GM21447 (cell line): ENCODE measurements at regions not wholly inside any gene's neighbourhood (a gene's known extent, or its start where the extent isn't known, plus 50 kb on each side); places are given as distances from the start of the nearest gene placed in this dataset.

Source experiments
- ATAC-seq: cut with Tn5 transposase; IDR thresholded peaks from one replicate; pipeline ENCODE4 v1.9.1; 2021; ENCODE audit not compliant: unreplicated experiment

DNA sequence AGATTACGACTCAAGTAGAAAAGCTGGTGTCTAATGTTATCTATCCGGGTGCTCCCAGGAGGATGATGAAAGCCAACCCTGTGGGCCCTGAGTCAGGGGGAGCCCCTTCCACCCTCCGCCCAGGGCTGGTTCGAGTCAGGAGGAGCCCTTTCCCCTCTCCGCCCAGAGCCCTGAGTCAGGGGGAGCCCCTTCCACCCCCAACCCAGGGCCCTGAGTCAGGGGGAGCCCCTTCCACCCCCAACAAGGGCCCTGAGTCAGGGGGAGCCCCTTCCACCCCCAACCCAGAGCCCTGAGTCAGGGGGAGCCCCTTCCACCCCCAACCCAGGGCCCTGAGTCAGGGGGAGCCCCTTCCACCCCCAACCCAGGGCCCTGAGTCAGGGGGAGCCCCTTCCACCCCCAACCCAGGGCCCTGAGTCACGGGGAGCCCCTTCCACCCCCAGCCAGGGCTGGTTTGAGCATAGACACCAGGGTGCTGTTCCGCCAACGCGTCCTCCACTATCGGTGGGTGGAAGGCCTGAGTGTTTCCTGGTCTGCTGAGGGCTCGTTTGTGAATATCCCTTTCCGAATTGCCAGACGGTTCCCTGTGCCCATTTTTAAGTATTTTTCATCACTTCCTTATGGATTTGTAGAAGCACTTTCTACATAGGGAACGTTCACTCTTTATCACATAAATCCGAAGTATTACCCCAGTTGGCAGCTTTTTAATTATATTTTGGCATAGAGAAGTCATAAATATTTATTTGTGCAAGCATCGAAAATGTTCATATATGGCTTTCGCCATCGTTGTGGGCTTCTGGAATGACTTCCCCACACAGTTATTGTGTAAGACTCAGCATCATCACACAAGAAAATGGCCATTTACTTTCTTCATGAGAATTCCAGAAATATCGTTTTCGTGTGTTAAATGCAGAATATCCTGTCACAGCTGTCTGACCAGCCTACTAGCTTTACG lies 380.6 kb downstream of the BRD1 start:
- no peak for ATAC-seq

DNA sequence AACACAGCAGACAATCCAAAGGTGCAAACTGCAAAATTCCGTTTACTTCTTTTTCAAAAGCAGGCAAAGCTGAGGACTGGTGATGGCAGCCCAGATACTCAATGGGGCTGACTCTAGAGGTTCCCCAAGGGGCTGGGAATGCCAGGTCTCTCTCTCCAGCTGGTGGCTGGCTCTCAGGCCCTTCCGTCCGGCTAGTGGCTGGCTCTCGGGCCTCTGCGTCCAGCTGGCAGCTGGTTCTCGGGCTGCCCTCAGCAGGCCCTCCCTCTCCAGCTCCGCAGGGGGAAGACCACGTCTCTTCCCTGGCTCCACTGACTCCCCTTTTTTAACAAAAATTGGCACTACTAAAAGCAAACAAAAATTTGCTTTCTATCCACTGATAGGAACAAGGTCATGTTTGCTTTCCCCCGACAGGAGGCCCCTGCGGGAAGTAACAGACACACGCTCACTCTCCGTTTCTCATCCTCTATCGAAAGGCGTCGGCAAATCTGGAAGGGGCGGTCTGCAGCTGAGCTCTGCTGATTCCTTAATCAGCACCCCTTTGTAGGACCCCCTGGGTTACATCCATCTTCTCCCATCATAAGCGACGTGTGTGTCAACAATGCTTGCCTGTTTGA lies 381.4 kb downstream of the BRD1 start:
- ATAC-seq = no peak

DNA sequence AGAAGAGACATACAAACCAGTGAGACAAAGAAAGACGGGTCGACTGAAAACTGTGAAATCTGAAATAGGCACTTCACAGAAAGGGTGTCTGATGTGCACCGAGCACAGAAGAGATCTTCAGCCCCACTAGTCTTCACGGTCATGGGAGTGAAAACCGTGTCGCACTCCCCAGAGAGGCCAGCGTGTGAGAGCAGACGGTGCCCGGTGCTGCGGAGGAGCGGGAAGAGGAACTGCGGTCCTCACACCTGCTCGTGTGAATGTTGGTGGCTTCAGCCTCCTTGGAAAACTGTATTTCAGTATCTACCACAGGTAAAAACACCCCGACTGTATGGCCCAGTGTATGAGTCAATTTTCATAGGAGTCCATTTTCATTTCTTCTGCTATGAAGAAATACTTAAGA lies 382.9 kb downstream of the BRD1 start:
- no peak for ATAC-seq

DNA sequence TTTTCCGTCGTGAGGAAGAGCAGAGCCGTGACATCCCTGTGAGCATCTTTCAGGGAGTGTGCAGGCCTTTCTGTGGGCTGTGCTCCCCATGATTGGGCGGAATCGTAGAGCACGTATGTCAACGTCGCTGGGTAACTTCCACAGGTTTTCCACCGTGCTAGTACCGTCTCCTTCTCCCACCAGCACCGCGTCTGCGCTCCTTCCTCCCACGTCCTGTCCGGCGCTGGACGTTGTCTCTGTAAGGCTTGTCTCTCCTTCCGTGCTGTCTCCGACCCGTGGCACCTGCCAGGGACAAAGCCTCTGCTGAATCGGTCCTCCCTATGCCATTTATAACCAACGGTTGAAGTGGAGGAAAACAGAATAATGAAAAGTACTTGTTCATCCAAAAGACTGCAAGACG lies 386.7 kb downstream of the BRD1 start:
- ATAC-seq = no peak

DNA sequence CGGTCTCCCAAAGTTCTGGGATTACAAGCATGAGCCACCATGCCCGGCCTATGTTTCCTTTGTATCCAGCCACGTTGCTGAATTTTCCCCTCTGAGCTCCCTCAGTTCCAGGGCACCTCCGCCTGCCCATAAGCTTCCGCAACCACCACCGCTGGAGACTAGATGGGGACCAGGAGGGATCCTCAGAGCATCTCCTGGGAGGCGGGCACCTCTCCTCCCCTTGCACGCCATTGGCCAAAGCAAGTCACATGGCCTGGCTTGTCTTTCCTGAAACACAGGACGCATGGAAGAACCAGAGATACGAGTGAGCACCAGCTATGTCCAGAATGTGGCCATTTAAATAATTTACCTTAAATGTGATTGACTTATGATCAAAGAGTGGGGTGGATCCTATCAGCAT lies 388.3 kb downstream of the BRD1 start:
- no peak for ATAC-seq

DNA sequence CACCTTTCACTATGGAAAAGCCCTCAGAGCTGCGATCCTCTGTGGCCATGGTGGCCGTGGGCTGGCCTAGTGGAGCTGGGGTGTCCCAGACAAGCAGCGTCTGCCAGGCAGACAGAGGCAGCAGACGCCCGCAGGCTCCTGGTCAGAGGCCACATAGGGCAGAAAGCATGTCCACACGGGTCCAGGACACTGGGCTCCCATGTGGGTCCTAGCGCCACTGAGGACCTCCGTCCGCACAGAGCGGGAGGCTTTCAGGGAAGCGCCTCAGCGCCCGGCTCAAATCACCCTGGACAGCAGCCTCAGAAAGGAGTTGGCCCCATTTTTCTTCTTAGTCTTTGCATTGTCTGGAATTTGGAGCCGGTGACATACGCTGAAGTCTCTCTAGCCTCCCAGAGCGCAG lies 389.7 kb downstream of the BRD1 start:
- no peak for ATAC-seq

DNA sequence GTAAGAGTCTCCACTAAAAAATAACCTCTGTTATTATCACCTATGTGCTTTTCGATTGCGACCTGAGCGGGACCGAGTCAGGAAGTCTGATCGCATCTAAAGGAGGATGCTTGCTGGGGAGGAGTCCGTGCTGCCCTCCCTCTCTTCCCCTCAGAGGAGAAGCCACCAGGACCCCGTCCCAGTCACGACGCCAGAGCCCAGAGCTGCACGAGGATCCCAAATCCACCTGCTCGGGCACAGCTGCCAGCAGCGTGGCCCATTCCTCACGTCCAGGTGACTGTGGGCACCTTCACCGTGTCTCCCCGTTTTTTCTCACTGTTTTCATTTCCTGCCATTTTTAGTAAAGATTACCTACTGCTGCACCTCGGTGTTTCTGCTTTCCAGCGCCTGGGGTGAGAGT lies 390.3 kb downstream of the BRD1 start:
- no peak for ATAC-seq

DNA sequence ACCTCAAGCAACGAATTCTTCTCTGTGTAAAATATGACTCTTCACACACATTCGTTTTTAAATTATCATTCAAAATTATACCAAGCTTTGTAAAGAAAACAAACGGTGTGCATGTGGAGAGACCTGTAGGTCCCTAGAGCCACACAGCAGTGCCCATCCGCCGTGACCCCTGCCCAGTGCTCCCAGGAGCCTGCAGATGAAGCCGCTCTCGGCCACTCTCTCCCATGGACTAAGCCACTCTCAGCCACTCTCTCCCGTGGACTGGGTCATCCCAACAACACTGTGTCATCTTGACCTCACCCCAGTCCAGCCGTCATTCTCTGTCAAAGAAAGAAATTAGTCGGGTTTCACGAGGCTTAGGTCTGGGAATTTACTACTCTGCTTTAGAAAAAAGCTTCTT lies 391.6 kb downstream of the BRD1 start:
- no peak for ATAC-seq

DNA sequence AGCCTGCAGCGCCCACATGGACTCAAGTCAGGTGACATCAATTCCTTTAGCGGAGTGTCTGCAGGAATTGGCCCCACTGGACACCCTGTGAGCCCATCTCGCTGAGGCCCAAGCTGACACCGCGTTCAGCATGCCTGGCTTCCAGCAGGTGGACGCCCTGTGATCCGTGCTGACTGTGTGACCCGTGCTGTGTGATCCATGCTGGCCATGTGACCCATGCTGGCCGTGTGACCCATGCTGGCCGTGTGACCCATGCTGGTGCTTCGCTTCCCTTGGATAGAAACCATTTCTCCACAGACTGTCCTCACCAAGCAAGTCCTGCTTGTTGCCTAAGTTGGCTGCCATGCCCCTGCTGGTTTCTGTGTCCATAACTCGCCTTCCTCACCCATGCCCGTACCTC lies 392.1 kb downstream of the BRD1 start:
- no peak for ATAC-seq

DNA sequence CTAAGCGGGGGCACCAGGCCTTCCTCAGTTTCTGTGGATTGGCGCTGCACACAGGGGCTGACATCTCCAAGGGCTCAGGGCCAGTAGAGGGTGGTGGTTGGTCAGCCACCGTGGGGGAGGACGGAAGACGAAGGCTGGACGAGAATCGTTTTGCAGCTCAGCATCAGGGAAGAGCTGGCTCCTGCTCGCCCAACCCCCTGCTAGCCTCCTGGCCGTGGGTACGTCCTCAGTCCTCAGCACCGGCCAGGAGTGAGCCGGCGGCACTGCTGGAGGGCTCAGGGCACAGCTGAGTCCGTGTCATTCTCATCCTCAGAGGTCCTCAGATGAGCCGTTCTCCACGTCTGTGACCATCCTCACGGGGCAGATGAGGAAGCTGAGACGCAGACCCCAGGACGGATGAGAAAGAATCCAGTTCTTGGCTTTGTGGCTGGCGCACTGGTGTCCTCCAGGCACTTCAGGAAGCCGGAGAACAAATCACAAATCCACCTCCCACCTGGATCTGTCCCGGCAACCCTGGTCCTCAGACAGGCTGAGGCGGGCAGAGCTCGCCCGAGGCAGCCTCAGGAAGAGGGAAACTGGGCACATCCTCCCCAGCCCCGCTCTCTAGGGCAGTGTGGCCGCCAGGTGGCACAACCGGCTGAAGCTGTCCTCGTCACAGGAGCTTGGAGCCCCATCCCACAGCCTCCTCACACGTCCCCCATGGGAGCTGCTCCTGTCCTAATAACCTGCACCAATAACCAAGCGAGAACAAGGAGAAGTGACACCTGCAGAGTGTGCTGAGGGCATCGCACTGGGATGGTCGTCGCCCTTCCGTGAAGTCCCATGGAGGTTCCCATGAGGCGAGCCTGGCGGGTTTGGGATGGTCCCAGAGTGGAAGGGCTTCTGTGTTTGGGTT lies 393.7 kb downstream of the BRD1 start:
- no peak for ATAC-seq

DNA sequence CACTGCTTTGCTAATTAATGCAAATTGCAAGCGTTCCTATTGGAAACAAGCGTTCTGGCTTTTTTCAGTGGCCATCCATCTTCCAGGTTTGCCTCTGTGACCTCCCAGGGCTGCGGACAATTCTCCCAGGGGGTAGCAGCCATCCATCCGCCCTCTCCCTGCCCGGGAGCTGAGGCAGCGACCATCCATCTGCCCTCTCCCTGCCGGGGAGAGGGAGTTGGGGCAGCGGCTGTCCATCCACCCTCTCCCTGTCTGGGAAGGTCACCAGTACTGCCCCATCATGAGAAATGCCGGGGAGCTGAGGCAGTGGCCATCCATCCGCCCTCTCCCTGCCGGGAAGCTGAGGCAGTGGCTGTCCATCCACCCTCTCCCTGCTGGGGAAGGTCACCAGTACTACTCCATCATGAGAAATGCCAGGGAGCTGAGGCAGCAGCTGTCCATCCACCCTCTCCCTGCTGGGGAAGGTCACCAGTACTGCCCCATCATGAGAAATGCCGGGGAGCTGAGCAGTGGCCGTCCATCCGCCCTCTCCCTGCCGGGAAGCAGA lies 394.7 kb downstream of the BRD1 start:
- ATAC-seq = no peak

DNA sequence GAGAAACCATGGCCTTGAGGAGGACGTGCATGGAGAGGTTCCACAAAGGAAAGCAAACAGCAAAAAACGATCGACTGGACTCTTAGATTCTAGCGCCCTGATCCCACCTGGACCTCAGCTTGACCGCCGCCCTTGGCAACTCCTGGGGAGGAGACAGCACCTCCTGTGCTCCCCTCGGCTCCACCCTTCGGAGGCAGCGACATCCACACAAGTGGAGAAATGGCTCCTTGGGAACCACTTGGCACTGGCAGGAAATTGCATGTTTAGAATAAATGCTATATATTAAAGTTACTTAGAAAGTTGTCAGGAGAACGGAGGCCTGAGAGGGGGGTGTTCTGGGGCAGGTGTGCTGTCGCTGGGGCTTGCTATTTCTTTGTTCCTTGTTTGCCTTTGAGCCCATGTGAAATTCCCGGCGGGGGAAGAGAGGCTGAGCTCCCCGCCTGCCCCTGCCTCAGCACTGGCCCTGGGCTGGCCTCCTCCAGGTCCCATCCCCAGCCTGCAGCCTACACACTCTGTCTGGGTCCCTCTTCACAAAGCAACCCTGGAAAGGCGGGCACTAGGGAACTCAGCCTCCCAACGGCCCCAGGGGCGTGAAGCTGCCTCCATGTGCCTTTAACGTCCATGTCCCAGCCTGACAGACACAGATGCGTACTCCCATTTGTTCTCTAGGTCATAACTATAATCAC lies 395.3 kb downstream of the BRD1 start:
- ATAC-seq = no peak

DNA sequence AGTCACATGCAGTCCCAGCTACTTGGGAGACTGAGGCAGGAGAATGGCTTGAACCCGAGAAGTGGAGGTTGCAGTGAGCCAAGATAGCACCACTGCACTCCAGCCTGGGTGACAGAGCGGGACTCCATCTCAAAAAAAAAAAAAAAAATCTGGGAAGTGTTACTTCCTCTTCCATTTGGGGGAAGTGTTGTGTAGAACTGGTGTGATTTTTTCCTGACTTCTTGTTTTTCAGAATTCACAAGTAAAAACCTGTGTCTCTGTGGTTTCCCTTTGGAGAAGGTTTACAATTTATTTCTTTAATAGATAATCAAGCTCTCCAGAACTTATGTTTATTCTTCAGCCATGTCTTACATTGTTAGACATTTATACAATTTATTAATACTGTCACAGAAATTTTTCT lies 396.1 kb downstream of the BRD1 start:
- ATAC-seq = no peak

DNA sequence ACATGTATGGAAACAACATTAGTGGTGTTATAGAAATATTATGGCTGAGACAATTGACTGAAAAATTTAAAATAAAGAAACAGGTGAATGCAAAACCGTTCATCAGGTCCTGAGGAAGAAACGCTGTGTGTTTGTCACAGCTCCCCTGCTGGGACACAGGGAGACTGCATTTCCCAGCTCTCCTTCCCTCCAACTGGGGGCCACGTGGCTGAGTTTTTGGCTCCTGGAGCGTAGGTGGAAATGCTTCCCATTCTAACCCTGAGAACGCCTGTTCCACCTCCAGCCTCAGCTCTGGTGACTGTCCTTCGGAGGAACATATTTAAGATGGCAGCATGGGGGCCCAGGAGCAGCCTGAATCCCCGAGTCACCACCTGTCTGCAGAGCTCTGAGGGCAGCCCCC lies 398.6 kb downstream of the BRD1 start:
- ATAC-seq = no peak

DNA sequence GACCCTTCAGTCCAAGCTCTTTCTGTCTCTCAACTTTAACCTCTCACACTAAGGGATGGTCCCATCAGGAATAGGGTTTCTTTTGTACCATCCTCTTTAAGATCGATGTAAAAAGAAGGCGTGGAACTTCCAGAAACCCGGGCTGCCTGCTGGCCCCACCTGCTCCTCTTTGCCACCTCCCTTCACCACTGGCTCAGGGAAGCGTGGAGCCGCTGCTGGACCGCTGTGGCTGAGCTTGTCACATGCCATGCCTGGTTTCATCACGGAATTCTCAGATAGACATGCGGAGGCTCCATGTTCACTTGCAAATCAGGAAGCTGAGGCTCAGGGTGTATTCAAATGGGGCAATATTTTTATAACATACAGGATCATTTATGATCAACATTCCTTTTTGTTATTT lies 399.7 kb downstream of the BRD1 start:
- ATAC-seq = no peak

DNA sequence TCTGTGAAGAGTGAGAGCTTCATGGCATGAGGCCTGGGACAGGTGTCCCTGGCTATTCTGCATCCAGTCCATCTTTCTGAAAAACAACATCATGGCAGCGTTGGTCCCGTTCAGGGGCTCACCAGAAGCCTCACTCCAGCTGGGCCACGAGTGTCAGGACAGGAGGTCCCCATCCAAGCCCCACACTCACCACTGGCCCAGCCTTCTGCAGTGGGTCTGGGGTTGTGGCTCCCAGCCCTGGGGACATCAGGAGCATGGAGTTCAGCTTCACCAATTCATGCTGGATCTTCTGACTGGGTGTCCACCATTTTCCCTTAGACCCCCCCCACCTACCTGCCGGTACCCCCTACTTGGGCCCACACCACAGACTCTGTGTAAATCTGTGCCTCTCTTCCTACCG lies 400.3 kb downstream of the BRD1 start:
- no peak for ATAC-seq

DNA sequence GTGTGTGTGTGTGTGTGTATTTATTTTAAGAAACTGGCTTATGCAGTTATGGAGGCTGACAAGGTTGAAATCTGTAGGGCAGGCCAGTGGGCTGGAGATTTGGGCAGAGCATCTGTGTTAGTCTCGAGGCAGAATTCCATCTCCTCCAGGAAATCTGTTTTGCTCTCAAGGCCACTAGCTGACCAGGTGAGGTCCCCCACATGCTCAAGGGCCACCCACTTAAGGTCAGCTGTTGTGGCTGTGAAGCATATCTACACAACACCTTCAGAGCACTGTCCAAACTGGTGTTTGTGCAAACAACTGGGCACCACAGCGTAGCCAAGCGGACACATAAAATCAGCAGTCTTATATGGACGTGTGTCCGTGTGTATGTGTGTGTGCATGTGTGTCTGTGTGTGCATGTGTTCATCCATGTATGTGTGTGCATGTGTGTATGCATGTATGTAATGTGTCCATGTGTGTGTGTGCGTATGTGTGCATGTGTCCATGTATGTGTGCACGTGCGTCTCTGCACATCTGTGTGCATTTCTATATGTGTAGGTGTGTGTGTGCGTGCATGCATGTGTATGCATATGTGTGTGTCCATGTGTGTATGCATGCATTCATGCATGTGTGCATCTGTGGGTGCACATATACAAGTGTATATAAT lies 400.9 kb downstream of the BRD1 start:
- ATAC-seq = no peak

DNA sequence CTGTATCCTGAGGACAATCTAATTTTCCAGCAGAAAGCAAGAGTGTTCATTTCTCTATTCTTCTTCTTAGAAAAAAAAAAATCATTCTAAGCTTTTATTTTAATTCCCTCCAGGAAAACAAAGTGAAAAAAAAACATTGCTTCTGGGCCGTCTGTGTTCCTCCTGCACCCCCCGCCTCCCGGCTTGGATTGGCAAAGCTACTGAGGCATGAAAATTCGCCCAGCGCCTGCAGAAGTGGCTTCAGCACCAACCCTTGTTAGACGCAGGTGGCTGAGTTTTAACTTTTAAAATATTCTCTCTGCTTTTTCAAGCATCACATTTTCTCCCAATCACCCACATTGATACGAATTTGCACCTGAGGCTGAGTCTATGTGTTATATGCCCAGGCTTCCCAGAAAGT lies 401.6 kb downstream of the BRD1 start:
- no peak for ATAC-seq

DNA sequence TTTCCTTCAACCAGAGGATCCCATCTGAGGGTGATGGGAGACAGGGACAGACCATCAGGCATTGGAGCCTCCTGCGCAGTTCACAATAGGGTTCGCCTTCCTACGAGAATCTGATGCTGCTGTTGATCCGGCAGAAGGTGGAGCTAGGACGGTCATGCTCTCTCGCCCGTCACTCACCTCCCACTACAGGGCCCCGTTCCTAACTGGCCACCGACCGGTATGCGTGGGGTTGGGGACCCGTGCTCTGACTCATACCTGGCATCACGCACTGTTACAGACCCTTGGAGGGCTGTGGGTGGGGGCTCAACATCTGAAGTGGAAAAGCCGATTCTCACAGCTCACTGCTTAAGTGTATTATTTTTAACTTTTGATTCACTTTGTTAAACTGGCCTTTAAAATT lies 402.3 kb downstream of the BRD1 start:
- ATAC-seq = no peak

DNA sequence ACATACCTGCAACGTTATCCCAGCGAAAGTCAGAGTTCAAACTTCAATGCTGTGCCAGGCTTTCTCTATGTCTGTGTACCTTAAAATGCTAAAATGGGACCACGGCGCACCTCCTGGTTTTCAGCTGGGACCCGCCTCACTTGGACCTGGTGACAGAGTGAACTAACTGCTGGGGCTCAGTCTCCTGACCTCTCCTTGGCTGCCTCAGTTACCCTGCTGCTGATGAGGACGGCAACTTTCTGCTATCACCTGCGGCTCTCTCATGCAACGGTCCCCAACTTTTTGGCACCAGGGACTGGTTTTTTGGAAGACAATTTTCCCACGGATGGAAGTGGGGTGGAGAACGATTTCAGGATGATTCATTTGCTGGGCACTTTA lies 402.8 kb downstream of the BRD1 start:
- no peak for ATAC-seq
